Heart right ventricle (tissue), 16 donors: ENCODE measurements at regions not wholly inside any gene's neighbourhood (a gene's known extent, or its start where the extent isn't known, plus 50 kb on each side); places are given as distances from the start of the nearest gene placed in this dataset.

ENCODE experiments used
- ATAC-seq, 8 donors: fragments of 200-7000 bp; cut with Tn5 transposase; one replicate each; pipeline ENCODE4 v1.9.1; 2020; ENCODE audit warnings: mild to moderate bottlenecking in 8 of 8, moderate library complexity in 8 of 8, moderate number of reproducible peaks in 1 of 8
- DNase-seq, 2 donors: peaks; one replicate each; pipeline ENCODE4 v3.0.0-alpha.2; 2020
- H3K27ac ChIP-seq, 10 donors: fragments of 200-600 bp; sonication (generic) in 2 of 10; one replicate each; pipeline versions ENCODE4 v1.5.0 to v1.8.0; 2020 to 2022; ENCODE audit warnings: mild to moderate bottlenecking in 3 of 10
- H3K27me3 ChIP-seq, 7 donors: fragments of 200-600 bp; one replicate each; pipeline ENCODE4 v1.8.0; 2021 to 2022; ENCODE audit warnings: mild to moderate bottlenecking in 2 of 7
- H3K36me3 ChIP-seq, 9 donors: fragments of 200-600 bp; sonication (generic) in 1 of 9; one replicate each; pipeline versions ENCODE4 v1.5.0 to v1.8.0; 2020 to 2022; ENCODE audit warnings: mild to moderate bottlenecking in 2 of 9
- H3K4me1 ChIP-seq, 9 donors: fragments of 200-600 bp; sonication (generic) in 1 of 9; one replicate each; pipeline versions ENCODE4 v1.5.0 to v1.8.0; 2020 to 2022; ENCODE audit warnings: mild to moderate bottlenecking in 4 of 9
- H3K4me3 ChIP-seq, 10 donors: fragments of 200-600 bp; sonication (generic) in 2 of 10; one replicate each; pipeline versions ENCODE4 v1.5.0 to v1.8.0; 2020 to 2022; ENCODE audit warnings: mild to moderate bottlenecking in 7 of 10, moderate library complexity in 2 of 10
- H3K9me3 ChIP-seq, 11 donors: fragments of 200-600 bp in 10 of 11; sonication (generic) in 2 of 11; one replicate each; pipeline versions ENCODE4 v1.5.0 to v1.8.0; 2013 to 2022; ENCODE audit warnings: mild to moderate bottlenecking in 2 of 11, control low read depth in 1 of 11, moderate library complexity in 1 of 11
- CTCF ChIP-seq, 9 donors: fragments of 200-600 bp; sonication (generic) in 2 of 9; IDR thresholded peaks; one replicate each; pipeline versions ENCODE4 v1.5.0 to v1.8.0; 2021 to 2022; ENCODE audit warnings: antibody characterized with exemption in 9 of 9, mild to moderate bottlenecking in 5 of 9, moderate library complexity in 1 of 9
- WGBS, 2 donors: extraction: QIAGEN DNeasy Blood & Tissue Kit; methylation state at CpG; one replicate each; pipeline ENCODE4 v1.1.7; 2013; ENCODE audit warnings: inconsistent platforms in 1 of 2; 5-methylcytosine and 5-hydroxymethylcytosine counted together
- intact Hi-C, 10 donors: fragments of 100-400 bp; cut with DNase I; formaldehyde crosslinking; loops; one replicate each; pipeline versions ENCODE4 v1.11.1 to v1.14.2; 2022
- donor health status: Arrhythmogenic right ventricular cardiomyopathy.
- donor health status: ischemic (EF 13 %, LVEDD 7.1; RV severe dilation, severe dysfunction).
- donor health status: healthy with polysubstance abuse.
- donor health status: DM: no; HTN: yes; CAD: no.
- donor health status: DM: no; HTN: no; CAD: no.
- donor health status: ischemic (EF 25% LVEDD 6.9; RV normal size, moderate dysfunction).
- donor health status: ischemic (EF 25% LVEDD 5.7; RV mildly dilated, moderate dysfunction).
- donor health status: healthy.
- donor health status: DM: yes; HTN: yes; CAD: no.
- donor health status: Ischemic cardiomyopathy.
- donor health status: ischemic (EF 35%, LVEDD 5.7; RV mildly dilated, moderate dysfunction).
- donor health status: nonischemic (EF 11% LVEDD 7.7; RV severe dilation, severe dysfunction).
- donor health status: DM: yes; HTN: yes; CAD: no.
- donor health status: PGD.
- donor health status: ischemic (EF 29% LVEDD 5.4; RV normal size, mild dysfunction).
- donor health status: nonischemic (EF 23%, LVEDD 6.1; RV moderate dilation, normal function).

GRCh38 chr13:112013665-112014064, 53.3 kb upstream of the SOX1 start:
- WGBS, 2 donors, result 82 to 85% methylated on average over 13 of the region's 13 CpGs

GRCh38 chr13:112014857-112015256, 52.1 kb upstream of the SOX1 start:
- Histone ChIP-seq H3K4me3 (no peak overlapping the region), H3K9me3 (peaks cover 0 to 3% (median 0%) of the 10 kb centered on the region in 11 donors), H3K4me1 (no peaks in the 10 kb centered on the region), H3K36me3 (no peaks in the 10 kb centered on the region), H3K27me3 (peaks cover 0 to 38% (median 9%) of the 10 kb centered on the region in 7 donors), H3K27ac (no peak overlapping the region)
- ATAC-seq, result no peak
- 70 to 75% methylated on average over 26 to 28 of the region's 30 CpGs for WGBS, 2 donors
- no peak for DNase-seq
- no peak for TF ChIP-seq CTCF (IDR thresholded peaks at IDR 0.05)
- intact Hi-C loops, result no loop called here

More at GRCh38 chr13:112013665-112014064, 53.3 kb upstream of the SOX1 start:
- ATAC-seq, result no peak
- intact Hi-C loops, result no loop called here
- peaks cover 0 to 3% (median 0%) of the 10 kb centered on the region in 11 donors for H3K9me3 ChIP-seq
- no peak for DNase-seq
- no peak overlapping the region for H3K4me3 ChIP-seq
- TF ChIP-seq CTCF (IDR thresholded peaks at IDR 0.05), result no peak
- no peaks in the 10 kb centered on the region for H3K4me1 ChIP-seq
- H3K27me3 ChIP-seq, result peaks cover 0 to 27% (median 9%) of the 10 kb centered on the region in 7 donors
- no peak overlapping the region for H3K27ac ChIP-seq
- H3K36me3 ChIP-seq, result no peaks in the 10 kb centered on the region
